ENCODE measurements at regions not wholly inside any gene's neighbourhood (a gene's known extent, or its start where the extent isn't known, plus 50 kb on each side); places are given as distances from the start of the nearest gene placed in this dataset.

DNA sequence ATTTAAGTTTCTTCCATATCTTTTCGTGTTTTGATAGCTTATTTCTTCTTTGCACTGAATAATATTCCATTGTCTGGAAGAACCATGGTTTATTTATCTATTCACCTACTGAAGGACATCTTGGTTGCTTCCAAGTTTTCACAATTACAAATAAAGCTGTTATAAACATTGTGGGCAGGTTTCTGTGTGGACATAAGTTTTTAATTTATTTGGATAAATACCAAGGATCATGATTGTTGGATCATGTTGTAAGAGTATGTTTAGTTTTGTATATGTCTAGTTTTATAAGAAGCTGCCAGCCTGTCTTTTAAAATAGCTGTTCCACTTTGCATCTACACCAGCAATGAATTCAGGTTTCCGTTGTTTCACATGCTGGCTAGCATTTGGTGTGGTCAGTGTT lies 339.4 kb downstream of the CDH11 start:
- no peak for DNase-seq (ENCODE audit: low read depth)

DNA sequence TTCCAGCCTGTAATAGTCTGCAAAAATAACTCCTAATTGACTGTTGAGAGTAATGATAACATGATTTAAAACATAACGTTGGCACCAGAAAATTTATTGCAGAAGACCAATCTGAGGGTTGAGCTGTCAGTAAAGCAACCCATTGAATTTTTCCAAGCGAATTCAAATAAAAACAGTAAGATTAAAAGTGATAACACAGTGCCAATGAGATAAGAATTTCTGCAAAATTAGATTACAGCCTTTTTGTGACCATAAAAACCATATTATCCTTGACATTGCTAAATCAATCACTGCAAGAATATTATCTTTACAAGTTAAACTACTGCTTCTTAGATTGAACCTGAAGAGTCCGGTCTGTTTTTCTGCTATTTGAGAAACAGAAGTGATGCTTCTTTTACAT lies 341.4 kb downstream of the CDH11 start:
- no peak for TF ChIP-seq POLR2A (IDR thresholded peaks at IDR 0.05; ENCODE audit: extremely low read depth, insufficient read length)
- no peak for TF ChIP-seq CTCF (IDR thresholded peaks at IDR 0.05; ENCODE audit: low read depth, low read length)
- TF ChIP-seq MYC (IDR thresholded peaks at IDR 0.05; ENCODE audit: low read depth, low read length): no peak
- TF ChIP-seq, protein P1, sequence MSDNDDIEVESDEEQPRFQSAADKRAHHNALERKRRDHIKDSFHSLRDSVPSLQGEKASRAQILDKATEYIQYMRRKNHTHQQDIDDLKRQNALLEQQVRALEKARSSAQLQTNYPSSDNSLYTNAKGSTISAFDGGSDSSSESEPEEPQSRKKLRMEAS (IDR thresholded peaks at IDR 0.05; ENCODE audit: low read depth, low read length): no peak
- DNase-seq (ENCODE audit: low read depth): no peak
- H3K4me3 ChIP-seq (ENCODE audit: low read depth, low read length): no peak overlapping the region

More for the DNA sequence above, 339.4 kb downstream of the CDH11 start:
- H3K4me3 ChIP-seq (ENCODE audit: low read depth, low read length): no peak overlapping the region
- TF ChIP-seq CTCF (IDR thresholded peaks at IDR 0.05; ENCODE audit: low read depth, low read length) (no peak), MYC (IDR thresholded peaks at IDR 0.05; ENCODE audit: low read depth, low read length) (no peak), POLR2A (IDR thresholded peaks at IDR 0.05; ENCODE audit: extremely low read depth, insufficient read length) (no peak)
- TF ChIP-seq, protein P1 (IDR thresholded peaks at IDR 0.05; ENCODE audit: low read depth, low read length): no peak

GRCh38 chr16:64778777-64779176 lies 343.1 kb downstream of the CDH11 start:
- DNase-seq (ENCODE audit: low read depth): no peak
- TF ChIP-seq POLR2A (IDR thresholded peaks at IDR 0.05; ENCODE audit: extremely low read depth, insufficient read length): no peak
- TF ChIP-seq, protein P1 (IDR thresholded peaks at IDR 0.05; ENCODE audit: low read depth, low read length): no peak
- no peak for TF ChIP-seq CTCF (IDR thresholded peaks at IDR 0.05; ENCODE audit: low read depth, low read length)
- TF ChIP-seq MYC (IDR thresholded peaks at IDR 0.05; ENCODE audit: low read depth, low read length): no peak
- H3K4me3 ChIP-seq (ENCODE audit: low read depth, low read length): no peak overlapping the region

DNA sequence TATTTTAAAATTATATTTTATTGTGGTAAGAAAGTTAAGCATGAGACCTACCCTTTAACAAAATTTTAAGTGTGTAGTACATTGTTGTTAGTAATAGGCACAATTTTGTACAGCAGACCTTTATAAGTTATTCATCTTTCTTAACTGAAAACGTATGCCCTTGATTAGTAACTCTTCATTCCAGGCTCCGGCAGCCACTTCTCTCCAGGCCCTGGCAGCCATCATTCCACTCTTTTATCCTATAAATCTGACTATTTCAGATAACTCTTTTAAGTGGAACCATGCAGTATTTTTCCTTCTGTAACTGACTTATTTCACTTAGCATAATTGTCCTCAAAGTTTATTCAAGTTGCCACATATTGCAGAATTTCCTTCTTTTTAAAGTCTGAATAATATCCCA lies 348.2 kb downstream of the CDH11 start:
- no peak overlapping the region for H3K4me3 ChIP-seq (ENCODE audit: low read depth, low read length)
- no peak for DNase-seq (ENCODE audit: low read depth)
- TF ChIP-seq MYC (IDR thresholded peaks at IDR 0.05; ENCODE audit: low read depth, low read length): no peak

- TF ChIP-seq POLR2A (IDR thresholded peaks at IDR 0.05; ENCODE audit: extremely low read depth, insufficient read length) (no peak), MYC (IDR thresholded peaks at IDR 0.05; ENCODE audit: low read depth, low read length) (no peak), CTCF (IDR thresholded peaks at IDR 0.05; ENCODE audit: low read depth, low read length) (no peak)
- TF ChIP-seq, protein P1 (IDR thresholded peaks at IDR 0.05; ENCODE audit: low read depth, low read length): no peak
- no peak for DNase-seq (ENCODE audit: low read depth)
- H3K4me3 ChIP-seq (ENCODE audit: low read depth, low read length): no peak overlapping the region
Observed at GRCh38 chr16:64773184-64773583, 348.7 kb downstream of the CDH11 start.

- TF ChIP-seq POLR2A (IDR thresholded peaks at IDR 0.05; ENCODE audit: extremely low read depth, insufficient read length) (no peak), MYC (IDR thresholded peaks at IDR 0.05; ENCODE audit: low read depth, low read length) (no peak), CTCF (IDR thresholded peaks at IDR 0.05; ENCODE audit: low read depth, low read length) (no peak)
- TF ChIP-seq, protein P1 (IDR thresholded peaks at IDR 0.05; ENCODE audit: low read depth, low read length): no peak
- no peak overlapping the region for H3K4me3 ChIP-seq (ENCODE audit: low read depth, low read length)
- no peak for DNase-seq (ENCODE audit: low read depth)
Observed at GRCh38 chr16:64771273-64771672, 350.6 kb downstream of the CDH11 start.
